Upper lobe of left lung (tissue), 6 donors: ENCODE measurements at regions not wholly inside any gene's neighbourhood (a gene's known extent, or its start where the extent isn't known, plus 50 kb on each side); places are given as distances from the start of the nearest gene placed in this dataset.

Experiments
- ATAC-seq, 2 donors: fragments of 200-7000 bp; cut with Tn5 transposase; one replicate each; pipeline ENCODE4 v1.9.1; 2022; ENCODE audit warnings: mild to moderate bottlenecking in 2 of 2, moderate library complexity in 2 of 2; ENCODE audit not compliant: low FRiP score in 2 of 2
- DNase-seq, 2 donors: peaks; one replicate each; pipeline ENCODE4 v3.0.0-alpha.2; 2019 to 2020
- H3K27ac ChIP-seq, 4 donors: fragments of 200-600 bp; sonication (generic); one replicate each; pipeline ENCODE4 v1.5.1; 2016 to 2019
- H3K27me3 ChIP-seq, 4 donors: fragments of 200-600 bp; sonication (generic); one replicate each; pipeline ENCODE4 v1.5.1; 2017 to 2019
- H3K36me3 ChIP-seq, 4 donors: fragments of 200-600 bp; sonication (generic); one replicate each; pipeline ENCODE4 v1.5.1; 2016 to 2019
- H3K4me1 ChIP-seq, 4 donors: fragments of 200-600 bp; sonication (generic); one replicate each; pipeline ENCODE4 v1.5.1; 2018 to 2019
- H3K4me3 ChIP-seq, 4 donors: fragments of 200-600 bp; sonication (generic); one replicate each; pipeline ENCODE4 v1.5.1; 2017 to 2019; ENCODE audit warnings: mild to moderate bottlenecking in 2 of 4, moderate library complexity in 1 of 4
- H3K9me3 ChIP-seq, 4 donors: fragments of 200-600 bp; sonication (generic); one replicate each; pipeline ENCODE4 v1.5.1; 2018 to 2019
- EP300 ChIP-seq, 4 donors: sonication (generic); formaldehyde crosslinking; IDR thresholded peaks; one replicate each; pipeline ENCODE4 v1.5.1; 2017; ENCODE audit warnings: antibody characterized with exemption in 4 of 4, control low read depth in 2 of 4
- POLR2A ChIP-seq, 4 donors: fragments of 450-650 bp; IDR thresholded peaks; one replicate each; pipeline ENCODE4 v1.5.1; 2016 to 2017; ENCODE audit warnings: antibody characterized with exemption in 4 of 4, mild to moderate bottlenecking in 2 of 4
- POLR2AphosphoS5 ChIP-seq, 2 donors: sonication (generic); formaldehyde crosslinking; IDR thresholded peaks; one replicate each; pipeline ENCODE4 v1.5.1; 2017; ENCODE audit warnings: antibody characterized with exemption in 2 of 2
- WGBS, 2 donors: methylation state at CpG; one replicate each; pipeline ENCODE4 v1.1.5; 2017 to 2018; 5-methylcytosine and 5-hydroxymethylcytosine counted together
- TF ChIP-seq, protein P1 (sequence below), 6 experiments: fragments of 450-650 bp in 4 of 6; fragments of 200-600 bp in 2 of 6; sonication (generic) in 2 of 6; IDR thresholded peaks; one replicate each; pipeline ENCODE4 v1.5.1; 2016 to 2019; ENCODE audit warnings: antibody characterized with exemption in 6 of 6
- donor health status: DM: no; HTN: no; CAD: no; lungs with moderate emphysema.
- donor health status: DM: no; HTN: yes; CAD: no; lungs with severe emphysema.

- ATAC-seq: no peak
- H3K4me3 ChIP-seq: no peak overlapping the region
- no peaks in the 10 kb centered on the region for H3K36me3 ChIP-seq
- no peak overlapping the region for H3K27ac ChIP-seq
- H3K9me3 ChIP-seq: no peaks in the 10 kb centered on the region
- no peaks in the 10 kb centered on the region for H3K4me1 ChIP-seq
- 93 to 97% methylated on average over 3 of the region's 3 CpGs for WGBS, 2 donors
- H3K27me3 ChIP-seq: no peaks in the 10 kb centered on the region
- no peak for DNase-seq
- no peak for TF ChIP-seq EP300 (IDR thresholded peaks at IDR 0.05)
- no peak for TF ChIP-seq POLR2A (IDR thresholded peaks at IDR 0.05)
- TF ChIP-seq, protein P1, sequence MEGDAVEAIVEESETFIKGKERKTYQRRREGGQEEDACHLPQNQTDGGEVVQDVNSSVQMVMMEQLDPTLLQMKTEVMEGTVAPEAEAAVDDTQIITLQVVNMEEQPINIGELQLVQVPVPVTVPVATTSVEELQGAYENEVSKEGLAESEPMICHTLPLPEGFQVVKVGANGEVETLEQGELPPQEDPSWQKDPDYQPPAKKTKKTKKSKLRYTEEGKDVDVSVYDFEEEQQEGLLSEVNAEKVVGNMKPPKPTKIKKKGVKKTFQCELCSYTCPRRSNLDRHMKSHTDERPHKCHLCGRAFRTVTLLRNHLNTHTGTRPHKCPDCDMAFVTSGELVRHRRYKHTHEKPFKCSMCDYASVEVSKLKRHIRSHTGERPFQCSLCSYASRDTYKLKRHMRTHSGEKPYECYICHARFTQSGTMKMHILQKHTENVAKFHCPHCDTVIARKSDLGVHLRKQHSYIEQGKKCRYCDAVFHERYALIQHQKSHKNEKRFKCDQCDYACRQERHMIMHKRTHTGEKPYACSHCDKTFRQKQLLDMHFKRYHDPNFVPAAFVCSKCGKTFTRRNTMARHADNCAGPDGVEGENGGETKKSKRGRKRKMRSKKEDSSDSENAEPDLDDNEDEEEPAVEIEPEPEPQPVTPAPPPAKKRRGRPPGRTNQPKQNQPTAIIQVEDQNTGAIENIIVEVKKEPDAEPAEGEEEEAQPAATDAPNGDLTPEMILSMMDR (IDR thresholded peaks at IDR 0.05): no peak
- no peak for TF ChIP-seq POLR2AphosphoS5 (IDR thresholded peaks at IDR 0.05)
Observed at GRCh38 chr5:93055971-93056370, 525.0 kb downstream of the NR2F1-AS1 start.

DNA sequence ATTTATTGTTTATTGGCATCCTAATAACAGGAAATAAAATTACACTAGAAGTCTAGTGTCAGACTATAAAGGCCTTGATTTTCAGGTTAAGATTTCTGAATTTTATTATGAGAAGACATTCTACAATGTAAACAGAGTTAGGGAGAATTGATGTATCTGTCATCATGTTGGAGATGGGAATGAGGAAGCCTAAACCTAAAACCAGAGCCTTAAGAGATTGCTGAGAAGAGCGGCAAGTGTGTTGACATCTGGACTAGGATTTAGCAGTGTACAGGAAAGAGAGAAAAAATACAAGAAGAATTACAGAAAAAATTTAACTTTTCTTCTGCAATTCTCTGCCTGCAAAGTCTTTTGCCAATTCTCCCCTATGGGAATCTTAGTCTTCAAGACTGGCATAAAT, 525.5 kb downstream of the NR2F1-AS1 start:
- no peak for DNase-seq
- no peak for ATAC-seq
- Histone ChIP-seq H3K27me3 (no peaks in the 10 kb centered on the region), H3K4me1 (no peaks in the 10 kb centered on the region), H3K9me3 (no peaks in the 10 kb centered on the region), H3K36me3 (no peaks in the 10 kb centered on the region), H3K27ac (no peak overlapping the region), H3K4me3 (no peak overlapping the region)
- 84 to 93% methylated on average over 1 of the region's 1 CpG for WGBS, 2 donors
- TF ChIP-seq EP300 (IDR thresholded peaks at IDR 0.05) (no peak), POLR2AphosphoS5 (IDR thresholded peaks at IDR 0.05) (no peak), POLR2A (IDR thresholded peaks at IDR 0.05) (no peak)
- TF ChIP-seq, protein P1 (IDR thresholded peaks at IDR 0.05): no peak

DNA sequence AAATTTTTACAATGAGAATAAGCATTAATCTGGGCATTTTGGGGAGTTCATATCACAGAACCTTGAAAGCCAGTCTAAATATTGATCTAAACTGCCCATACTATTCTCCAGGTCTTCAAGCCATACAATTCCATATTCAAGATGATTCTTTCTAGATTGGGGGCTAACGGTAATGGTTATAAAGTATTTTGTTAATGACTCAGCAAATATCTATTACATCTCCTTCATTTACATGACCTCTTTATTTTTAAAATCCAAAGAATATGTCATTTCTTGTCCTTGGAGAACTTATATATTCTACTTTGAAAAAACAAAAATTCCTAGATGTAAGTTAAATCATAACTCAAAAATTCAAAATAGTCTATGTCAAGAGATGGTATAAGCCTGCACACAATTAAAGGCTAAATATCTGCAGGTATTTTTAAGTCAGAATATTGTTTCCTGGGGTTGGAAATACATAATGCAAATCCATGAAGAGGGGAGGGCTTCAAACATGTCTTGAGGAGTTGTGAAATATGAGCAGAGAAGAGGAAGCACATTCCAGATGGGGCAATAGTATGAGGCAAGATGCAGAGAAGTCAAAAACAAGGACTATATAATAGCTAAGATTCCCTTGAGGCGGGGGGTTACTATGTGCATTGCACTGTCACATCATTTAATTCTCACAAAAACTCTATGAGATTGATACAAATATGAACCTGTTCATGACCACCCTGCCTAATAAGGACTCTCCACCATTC, 526.4 kb downstream of the NR2F1-AS1 start:
- DNase-seq (no peak), ATAC-seq (no peak)
- Histone ChIP-seq H3K9me3 (no peaks in the 10 kb centered on the region), H3K36me3 (no peaks in the 10 kb centered on the region), H3K4me1 (no peaks in the 10 kb centered on the region), H3K27me3 (no peaks in the 10 kb centered on the region), H3K27ac (no peak overlapping the region), H3K4me3 (no peak overlapping the region)
- WGBS, 2 donors: 88 to 93% methylated on average over 1 to 2 of the region's 2 CpGs
- TF ChIP-seq POLR2A (IDR thresholded peaks at IDR 0.05): no peak
- TF ChIP-seq, protein P1 (IDR thresholded peaks at IDR 0.05): no peak
- TF ChIP-seq POLR2AphosphoS5 (IDR thresholded peaks at IDR 0.05): no peak
- TF ChIP-seq EP300 (IDR thresholded peaks at IDR 0.05): no peak

DNA sequence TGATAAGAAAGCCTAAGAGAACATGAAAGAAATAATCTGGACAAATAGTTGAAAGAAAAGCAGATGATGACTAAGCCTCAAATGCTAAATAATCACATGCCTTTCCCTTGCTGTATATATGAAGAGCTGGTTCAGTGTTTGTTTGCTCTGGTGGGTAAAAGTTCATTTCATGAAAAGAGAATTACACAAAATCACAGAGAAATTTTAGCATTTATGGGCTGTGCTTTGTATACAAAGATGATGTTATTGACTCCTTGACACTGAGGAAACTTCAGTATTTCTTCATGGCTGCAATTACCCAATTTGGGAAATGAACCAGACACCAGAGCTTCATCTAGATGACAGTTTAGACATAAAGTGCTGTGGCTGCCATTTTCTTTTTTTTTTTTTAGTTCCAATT, 527.2 kb downstream of the NR2F1-AS1 start:
- H3K27me3 ChIP-seq: no peaks in the 10 kb centered on the region
- H3K9me3 ChIP-seq: no peaks in the 10 kb centered on the region
- H3K36me3 ChIP-seq: no peaks in the 10 kb centered on the region
- H3K4me1 ChIP-seq: no peaks in the 10 kb centered on the region
- TF ChIP-seq EP300 (IDR thresholded peaks at IDR 0.05) (no peak), POLR2AphosphoS5 (IDR thresholded peaks at IDR 0.05) (no peak), POLR2A (IDR thresholded peaks at IDR 0.05) (no peak)
- TF ChIP-seq, protein P1 (IDR thresholded peaks at IDR 0.05): no peak
- no peak overlapping the region for H3K4me3 ChIP-seq
- H3K27ac ChIP-seq: no peak overlapping the region
- no peak for DNase-seq
- no peak for ATAC-seq

- H3K36me3 ChIP-seq: no peaks in the 10 kb centered on the region
- ATAC-seq: no peak
- TF ChIP-seq, protein P1 (IDR thresholded peaks at IDR 0.05): no peak
- TF ChIP-seq POLR2A (IDR thresholded peaks at IDR 0.05): no peak
- no peak for TF ChIP-seq POLR2AphosphoS5 (IDR thresholded peaks at IDR 0.05)
- no peak for TF ChIP-seq EP300 (IDR thresholded peaks at IDR 0.05)
- no peaks in the 10 kb centered on the region for H3K27me3 ChIP-seq
- H3K4me3 ChIP-seq: no peak overlapping the region
- no peaks in the 10 kb centered on the region for H3K4me1 ChIP-seq
- WGBS, 2 donors: 90 to 94% methylated on average over 2 of the region's 2 CpGs
- DNase-seq: no peak
- no peaks in the 10 kb centered on the region for H3K9me3 ChIP-seq
- H3K27ac ChIP-seq: no peak overlapping the region
Observed at GRCh38 chr5:93048858-93049257, 532.2 kb downstream of the NR2F1-AS1 start.
